HG02623 (cell line): ENCODE measurements at regions not wholly inside any gene's neighbourhood (a gene's known extent, or its start where the extent isn't known, plus 50 kb on each side); places are given as distances from the start of the nearest gene placed in this dataset.
A peak's percentile ranks its signal among the peaks of the same experiment; 100 is the strongest.

ENCODE experiments used
- ATAC-seq: cut with Tn5 transposase; IDR thresholded peaks from one replicate; pipeline ENCODE4 v1.9.1; 2021; ENCODE audit warnings: moderate library complexity; ENCODE audit not compliant: unreplicated experiment

- ATAC-seq: no peak
Measured at GRCh38 chr3:161444694-161445077, 51.9 kb upstream of the OTOL1 start.

- no peak for ATAC-seq
Measured at GRCh38 chr3:161443921-161444693, 52.5 kb upstream of the OTOL1 start.

GRCh38 chr3:161430307-161430706, 59.0 kb upstream of the SPTSSB start:
- ATAC-seq: no peak

GRCh38 chr3:161427347-161427746, 56.0 kb upstream of the SPTSSB start:
- ATAC-seq: no peak

- ATAC-seq: no peak
Measured at GRCh38 chr3:161426758-161427157, 55.4 kb upstream of the SPTSSB start.

GRCh38 chr3:161423911-161424522, 52.7 kb upstream of the SPTSSB start:
- ATAC-seq: peak; percentile 61

- ATAC-seq: no peak
Measured at GRCh38 chr3:161422171-161422700, 50.9 kb upstream of the SPTSSB start.
